ENCODE measurements at regions not wholly inside any gene's neighbourhood (a gene's known extent, or its start where the extent isn't known, plus 50 kb on each side); places are given as distances from the start of the nearest gene placed in this dataset.
"Not testable (repeated sequence)": the region's sequence is repeated elsewhere in the genome, so short reads cannot be mapped to it uniquely, and the experiment has no call there.

GRCh38 chr5:79924936-79925893 is 65.8 kb downstream of the MTX3 start:
- FAIRE-seq = no peak

GRCh38 chr5:79923431-79923830 is 67.6 kb downstream of the MTX3 start:
- DNase-seq (ENCODE audit: insufficient read length, low spot score) = no peak
- no peak for FAIRE-seq

More at GRCh38 chr5:79924936-79925893, 65.8 kb downstream of the MTX3 start:
- no peak for DNase-seq (ENCODE audit: insufficient read length, low spot score)

DNA sequence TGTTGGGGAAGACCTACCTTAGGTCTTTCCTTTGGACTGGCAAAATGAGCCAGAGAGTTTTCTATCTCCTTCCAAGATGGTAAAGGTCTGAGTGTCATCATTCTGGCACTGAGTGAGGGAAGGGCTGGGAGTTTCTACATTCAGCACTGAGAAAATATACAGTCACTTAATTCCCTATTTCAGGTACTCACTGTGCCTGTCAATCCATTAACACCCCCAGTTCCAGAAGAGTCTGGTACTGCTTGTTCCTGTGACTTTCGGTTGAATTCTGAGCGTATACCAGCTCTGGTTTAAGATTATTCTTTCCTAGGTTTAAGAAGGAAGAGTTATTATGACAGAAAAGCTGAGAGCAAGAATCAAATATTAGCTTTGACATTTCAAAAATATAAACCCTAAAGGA is 68.4 kb downstream of the MTX3 start:
- no peak for FAIRE-seq
- DNase-seq (ENCODE audit: insufficient read length, low spot score) = no peak

DNA sequence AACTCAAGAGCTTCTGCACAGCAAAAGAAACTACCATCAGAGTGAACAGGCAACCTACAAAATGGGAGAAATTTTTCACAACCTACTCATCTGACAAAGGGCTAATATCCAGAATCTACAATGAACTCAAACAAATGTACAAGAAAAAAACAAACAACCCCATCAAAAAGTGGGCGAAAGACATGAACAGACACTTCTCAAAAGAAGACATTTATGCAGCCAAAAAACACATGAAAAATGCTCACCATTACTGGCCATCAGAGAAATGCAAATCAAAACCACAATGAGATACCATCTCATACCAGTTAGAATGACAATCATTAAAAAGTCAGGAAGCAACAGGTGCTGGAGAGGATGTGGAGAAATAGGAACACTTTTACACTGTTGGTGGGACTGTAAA is 83.6 kb downstream of the MTX3 start:
- not testable (repeated sequence) for DNase-seq (ENCODE audit: insufficient read length, low spot score); FAIRE-seq

GRCh38 chr5:79902571-79902970 is 88.5 kb downstream of the MTX3 start:
- not testable (repeated sequence) for DNase-seq (ENCODE audit: insufficient read length, low spot score); FAIRE-seq

GRCh38 chr5:79901631-79902030 is 89.4 kb downstream of the MTX3 start:
- no peak for DNase-seq (ENCODE audit: insufficient read length, low spot score)
- FAIRE-seq = no peak

DNA sequence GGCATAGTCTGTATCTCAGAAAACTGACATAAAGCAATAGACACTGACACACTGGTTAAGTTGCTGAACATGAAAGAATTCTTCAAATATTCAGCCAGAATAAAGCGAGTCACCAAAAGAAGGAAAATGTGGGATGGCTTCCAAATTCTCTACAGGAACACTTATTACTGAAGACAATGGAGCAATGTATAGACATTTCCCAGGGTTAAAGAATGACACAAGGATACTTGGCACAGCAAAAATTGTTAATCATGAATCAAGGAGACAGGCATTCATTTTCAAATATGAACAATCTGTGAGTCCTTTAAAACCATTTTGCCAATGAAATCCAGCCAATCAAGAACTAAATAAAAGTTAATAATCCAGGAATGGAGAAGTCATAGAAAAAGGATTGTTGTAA is 92.5 kb downstream of the MTX3 start:
- no peak for DNase-seq (ENCODE audit: insufficient read length, low spot score)
- no peak for FAIRE-seq

- DNase-seq (ENCODE audit: insufficient read length, low spot score) = no peak
- no peak for FAIRE-seq
Measured at GRCh38 chr5:79893976-79894375, 97.1 kb downstream of the MTX3 start.

DNA sequence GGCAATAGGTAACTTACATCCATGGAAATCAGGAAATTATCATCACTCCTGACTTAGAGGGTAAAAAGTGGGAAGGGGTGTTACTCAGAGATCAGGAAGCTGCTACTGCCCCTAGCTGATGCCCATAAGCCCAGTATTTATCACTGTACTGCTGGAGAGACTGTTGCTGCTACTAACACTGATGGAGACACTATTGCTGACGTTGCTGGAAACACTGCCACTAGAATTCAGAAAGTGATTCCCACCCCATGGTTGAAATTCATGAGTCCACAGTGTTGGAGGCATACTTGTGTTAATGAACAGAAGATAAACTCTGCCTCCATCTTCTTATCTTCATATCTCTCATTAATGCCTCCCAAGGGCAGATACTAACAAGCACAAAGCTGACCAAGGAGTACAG is 97.6 kb downstream of the MTX3 start:
- FAIRE-seq = no peak
- no peak for DNase-seq (ENCODE audit: insufficient read length, low spot score)

GRCh38 chr5:79890930-79891249 is 100.2 kb downstream of the MTX3 start:
- no peak for DNase-seq (ENCODE audit: insufficient read length, low spot score)
- FAIRE-seq = no peak

DNA sequence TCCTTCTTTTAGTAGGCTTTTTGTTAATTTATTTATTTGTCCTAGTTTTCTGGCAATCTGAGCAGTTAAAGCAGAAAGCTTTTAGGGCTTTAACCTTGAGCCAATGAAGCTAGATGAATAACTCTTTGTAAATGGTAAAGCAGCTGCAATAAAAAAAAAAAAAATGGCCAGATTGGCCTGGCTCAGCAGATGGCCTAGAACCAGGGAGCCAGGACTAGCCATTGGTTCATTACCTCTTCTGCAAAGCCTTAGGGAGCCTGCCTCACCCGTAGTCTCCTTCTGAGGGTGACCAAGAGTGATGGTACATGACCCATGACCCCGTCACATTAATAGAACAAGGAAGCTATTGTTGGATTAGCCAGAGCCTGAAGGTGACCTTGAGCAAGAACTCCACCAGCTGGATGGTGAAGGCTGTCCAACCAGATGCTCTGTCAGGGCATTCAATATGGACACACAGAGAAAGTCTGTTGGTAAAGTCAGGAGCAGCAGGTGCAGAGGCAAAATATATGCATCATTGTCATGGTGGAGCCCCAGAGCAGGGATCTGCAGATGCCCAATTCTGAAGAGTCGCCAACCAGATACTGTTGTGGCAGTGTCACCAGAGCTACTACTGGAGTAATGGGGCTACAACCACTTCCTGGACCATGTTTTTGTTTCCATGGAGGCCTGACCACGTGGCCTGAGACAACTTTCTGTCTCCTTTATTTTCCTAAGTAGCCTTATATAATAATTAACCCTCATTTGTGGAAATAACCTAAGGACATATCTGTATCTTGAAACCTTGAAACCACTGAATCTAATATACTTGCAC is 100.7 kb downstream of the MTX3 start:
- FAIRE-seq (no peak), DNase-seq (ENCODE audit: insufficient read length, low spot score) (no peak)

GRCh38 chr5:79888643-79889042 is 102.4 kb downstream of the MTX3 start:
- DNase-seq (ENCODE audit: insufficient read length, low spot score) (no peak), FAIRE-seq (no peak)

GRCh38 chr5:79886925-79887655 is 104.0 kb downstream of the MTX3 start:
- no peak for FAIRE-seq
- no peak for DNase-seq (ENCODE audit: insufficient read length, low spot score)

GRCh38 chr5:79886456-79886855 is 104.6 kb downstream of the MTX3 start:
- FAIRE-seq (no peak), DNase-seq (ENCODE audit: insufficient read length, low spot score) (no peak)

- peak; percentile 57 for FAIRE-seq
Measured at GRCh38 chr5:79879880-79880279, 111.2 kb downstream of the MTX3 start.

DNA sequence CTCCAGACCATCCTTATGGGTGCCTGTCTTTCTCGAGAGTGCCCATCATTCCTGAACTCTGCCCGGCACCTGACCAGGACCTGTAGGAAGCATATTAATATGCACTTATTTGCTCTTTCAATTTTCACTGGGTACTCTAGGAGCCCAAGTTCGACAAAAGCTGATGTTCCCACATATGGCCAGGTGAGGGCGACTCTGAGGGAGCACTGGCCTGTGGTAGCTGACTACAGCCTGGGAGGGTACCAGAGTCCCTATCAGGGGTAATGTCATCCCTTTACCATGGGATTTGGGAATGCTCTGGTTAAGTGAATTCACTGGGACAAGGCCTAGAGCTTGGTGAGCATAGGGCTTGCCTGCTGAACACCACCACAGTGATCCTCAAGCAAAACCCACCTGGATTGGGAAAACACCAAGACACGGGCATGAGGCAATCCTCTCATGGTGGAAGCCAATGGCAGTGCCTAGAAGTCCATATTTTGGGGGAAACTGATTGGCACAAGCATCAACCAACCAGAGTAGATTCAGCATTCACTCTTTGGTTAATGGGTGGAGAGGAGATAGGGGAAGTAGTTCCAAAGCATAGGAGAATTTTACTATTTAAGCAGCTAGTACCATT is 112.2 kb downstream of the MTX3 start:
- FAIRE-seq (no peak), DNase-seq (ENCODE audit: insufficient read length, low spot score) (peak; percentile 12)

More at GRCh38 chr5:79879880-79880279, 111.2 kb downstream of the MTX3 start:
- DNase-seq (ENCODE audit: insufficient read length, low spot score) = not testable (repeated sequence)

- no peak for DNase-seq (ENCODE audit: insufficient read length, low spot score)
- no peak for FAIRE-seq
Measured at GRCh38 chr5:79878136-79878679, 112.9 kb downstream of the MTX3 start.

- DNase-seq (ENCODE audit: insufficient read length, low spot score) (no peak), FAIRE-seq (no peak)
Measured at GRCh38 chr5:79876456-79876855, 114.6 kb downstream of the MTX3 start.

DNA sequence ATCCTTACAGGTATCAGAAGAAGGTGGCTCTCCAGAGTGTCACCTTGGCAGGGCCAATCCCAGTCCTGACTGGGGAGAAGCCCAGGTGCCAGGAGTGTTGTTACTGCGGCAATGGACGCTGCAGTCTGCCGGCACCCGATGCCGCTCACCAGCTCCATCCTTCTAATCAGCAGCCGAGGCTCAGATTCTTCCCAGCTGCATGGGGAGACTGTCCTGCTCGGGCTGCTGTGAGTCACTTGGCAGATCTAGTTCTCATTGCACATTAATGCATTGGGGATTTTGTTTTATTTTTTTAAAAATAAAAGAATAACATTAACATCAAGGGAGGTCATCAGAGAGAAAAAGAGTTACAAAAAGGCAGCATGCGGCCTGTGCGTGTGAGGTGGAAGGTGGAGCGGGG is 115.8 kb downstream of the MTX3 start:
- DNase-seq (ENCODE audit: insufficient read length, low spot score) (no peak), FAIRE-seq (no peak)

DNA sequence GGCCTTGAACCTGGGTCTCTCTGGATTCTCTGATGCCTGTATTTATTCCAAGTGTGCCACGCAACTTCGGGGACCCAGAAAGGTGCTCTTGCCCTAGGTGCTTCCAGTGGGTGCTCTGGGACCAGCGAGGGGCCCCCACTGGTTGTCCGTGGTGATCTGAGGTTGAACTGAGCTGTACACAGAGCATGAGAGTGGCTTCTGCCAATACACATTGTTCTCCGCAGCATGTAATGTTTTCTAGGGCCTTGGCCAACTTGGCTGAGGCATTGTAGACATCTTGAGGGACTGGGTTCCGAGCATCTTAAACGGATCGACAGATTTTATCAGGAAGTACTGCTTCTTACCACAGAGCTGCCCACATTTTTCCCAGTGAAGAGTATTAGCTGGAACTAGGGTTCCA is 117.9 kb downstream of the MTX3 start:
- DNase-seq (ENCODE audit: insufficient read length, low spot score) = no peak

More for the DNA sequence above, 117.9 kb downstream of the MTX3 start:
- FAIRE-seq = no peak
